Fibroblast of lung (primary cell): ENCODE measurements at regions not wholly inside any gene's neighbourhood (a gene's known extent, or its start where the extent isn't known, plus 50 kb on each side); places are given as distances from the start of the nearest gene placed in this dataset.

Experiments used
- DNase-seq, 2 donors: peaks; one replicate each; pipeline versions ENCODE4 v3.0.0 to v3.0.0-alpha.2; 2010; ENCODE audit warnings: low read depth in 2 of 2
- H2AFZ ChIP-seq: 2 replicates; pipeline ENCODE4 v1.5.1; 2012; ENCODE audit warnings: low read length, control low read depth, inconsistent platforms
- H3K27ac ChIP-seq: 2 replicates; pipeline ENCODE4 v1.5.1; 2011; ENCODE audit warnings: low read length, control low read depth; ENCODE audit not compliant: insufficient read depth
- H3K27me3 ChIP-seq: 2 replicates; pipeline ENCODE4 v1.5.1; 2011; ENCODE audit warnings: mild to moderate bottlenecking, low read length; ENCODE audit not compliant: control insufficient read depth, insufficient read depth
- H3K36me3 ChIP-seq: 2 replicates; pipeline ENCODE4 v1.5.1; 2011; ENCODE audit warnings: low read length; ENCODE audit not compliant: control insufficient read depth, insufficient read depth
- H3K4me1 ChIP-seq: 2 replicates; pipeline ENCODE4 v1.5.1; 2011; ENCODE audit warnings: low read length; ENCODE audit not compliant: control insufficient read depth, insufficient read depth; ENCODE audit errors: extremely low read depth
- H3K4me2 ChIP-seq: 2 replicates; pipeline ENCODE4 v1.5.1; 2011; ENCODE audit warnings: low read length, control low read depth; ENCODE audit not compliant: insufficient read depth; ENCODE audit errors: extremely low read depth
- H3K4me3 ChIP-seq, 4 experiments: fragments of 200-600 bp in 1 of 4; sonication (generic) in 1 of 4; replicated peaks in 1 of 4; 2 replicates each; pipeline ENCODE4 v1.5.1; 2011 to 2016; ENCODE audit warnings: low read length in 4 of 4, low read depth in 3 of 4, mild to moderate bottlenecking in 3 of 4, control low read depth in 2 of 4, inconsistent platforms in 1 of 4, mixed read lengths in 1 of 4; ENCODE audit not compliant: insufficient read depth in 1 of 4; ENCODE audit errors: control extremely low read depth in 1 of 4
- H3K79me2 ChIP-seq: 2 replicates; pipeline ENCODE4 v1.5.1; 2012; ENCODE audit warnings: mild to moderate bottlenecking, low read length, inconsistent platforms; ENCODE audit not compliant: control insufficient read depth, insufficient read depth
- H3K9ac ChIP-seq: 2 replicates; pipeline ENCODE4 v1.5.1; 2011; ENCODE audit warnings: mild to moderate bottlenecking, low read length, control low read depth; ENCODE audit not compliant: insufficient read depth
- H3K9me3 ChIP-seq: 2 replicates; pipeline ENCODE4 v1.5.1; 2012; ENCODE audit warnings: low read depth, low read length; ENCODE audit not compliant: control insufficient read depth, insufficient read depth
- H4K20me1 ChIP-seq: 2 replicates; pipeline ENCODE4 v1.5.1; 2011; ENCODE audit warnings: low read length; ENCODE audit not compliant: control insufficient read depth, insufficient read depth; ENCODE audit errors: extremely low read depth
- EZH2 ChIP-seq: IDR thresholded peaks from 2 replicates; pipeline ENCODE4 v1.5.1; 2012; ENCODE audit warnings: low read length, control low read depth, mild to moderate bottlenecking; ENCODE audit errors: missing control alignments
- TF ChIP-seq, protein P1 (sequence below), 2 donors: IDR thresholded peaks in 1 of 2; conservative IDR thresholded peaks in 1 of 2; 1 replicate in 1 of 2; 2 replicates in 1 of 2; pipeline ENCODE4 v1.5.1; 2011 to 2012; ENCODE audit warnings: low read length in 2 of 2, control low read depth in 1 of 2, inconsistent platforms in 1 of 2, low read depth in 1 of 2, mild to moderate bottlenecking in 1 of 2

DNA sequence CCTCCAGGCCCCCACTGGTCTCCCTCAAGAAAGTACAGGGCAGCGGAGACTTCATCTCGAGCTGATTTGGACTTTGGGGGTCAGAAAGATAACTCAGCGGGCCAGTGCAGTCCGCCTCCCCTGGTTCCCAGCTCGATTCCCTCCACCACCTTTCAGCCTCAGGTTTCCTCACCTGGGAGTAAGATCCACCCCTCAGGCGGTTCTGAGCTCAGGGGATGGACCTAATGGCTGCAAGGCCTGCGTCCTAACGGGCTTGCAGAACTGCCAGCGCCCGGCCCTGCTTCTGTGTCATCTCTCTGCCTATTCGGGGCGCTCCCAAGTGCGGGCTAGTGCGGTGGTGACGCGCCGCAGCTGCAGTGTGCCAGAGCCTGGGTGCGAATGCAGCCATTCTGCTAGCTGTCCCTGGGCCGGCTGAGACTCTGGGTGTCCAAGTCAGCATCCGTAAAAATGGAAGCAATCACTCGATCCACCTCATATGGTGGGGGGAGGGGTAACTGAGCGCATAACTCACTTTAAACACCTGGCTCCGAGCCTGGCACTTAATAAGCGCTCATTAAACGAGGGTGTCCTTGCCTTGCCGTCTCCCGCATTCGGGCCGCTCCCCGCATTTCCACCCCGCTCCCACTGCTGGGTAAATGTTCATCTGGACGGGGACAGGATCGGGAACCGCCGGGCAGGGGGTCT is 129.6 kb upstream of the LHX1 start:
- no peak overlapping the region for H2AFZ ChIP-seq

DNA sequence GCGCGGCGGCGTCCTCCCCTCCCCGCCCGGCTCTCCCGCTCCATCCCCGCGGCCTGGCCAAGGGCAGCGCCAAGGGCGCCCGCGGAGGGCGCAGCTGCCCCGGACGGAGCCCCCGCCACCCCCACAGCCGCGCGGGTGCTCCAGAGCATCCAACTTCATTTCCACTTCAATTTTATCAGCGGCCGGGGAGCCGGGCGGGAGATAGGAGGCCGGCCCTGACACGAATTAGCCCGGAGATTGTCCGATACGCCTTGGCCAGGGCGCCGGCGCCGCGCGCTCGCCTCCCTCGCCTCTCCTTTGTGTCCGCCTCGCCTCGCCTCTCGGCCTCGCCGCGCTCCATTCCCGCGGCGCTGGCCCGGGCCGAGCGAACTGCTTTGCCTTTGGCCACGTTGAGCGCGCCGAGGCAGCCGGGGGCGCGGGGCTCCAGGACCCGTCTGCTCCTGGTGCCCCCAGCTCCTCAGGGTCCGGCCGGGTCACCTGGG is 129.1 kb upstream of the LHX1 start:
- Histone ChIP-seq H3K9ac (no peak overlapping the region), H3K27ac (no peak overlapping the region), H3K4me2 (no peak overlapping the region), H3K9me3 (no peaks in the 10 kb centered on the region), H3K4me3 (no peak overlapping the region), H3K4me1 (no peaks in the 10 kb centered on the region), H3K79me2 (no peaks in the 10 kb centered on the region), H4K20me1 (no peaks in the 10 kb centered on the region), H2AFZ (no peak overlapping the region), H3K36me3 (no peaks in the 10 kb centered on the region), H3K27me3 (peaks cover 20% of the 10 kb centered on the region)
- DNase-seq = peak in 1 of 2 donors; percentile 39
- TF ChIP-seq, protein P1, sequence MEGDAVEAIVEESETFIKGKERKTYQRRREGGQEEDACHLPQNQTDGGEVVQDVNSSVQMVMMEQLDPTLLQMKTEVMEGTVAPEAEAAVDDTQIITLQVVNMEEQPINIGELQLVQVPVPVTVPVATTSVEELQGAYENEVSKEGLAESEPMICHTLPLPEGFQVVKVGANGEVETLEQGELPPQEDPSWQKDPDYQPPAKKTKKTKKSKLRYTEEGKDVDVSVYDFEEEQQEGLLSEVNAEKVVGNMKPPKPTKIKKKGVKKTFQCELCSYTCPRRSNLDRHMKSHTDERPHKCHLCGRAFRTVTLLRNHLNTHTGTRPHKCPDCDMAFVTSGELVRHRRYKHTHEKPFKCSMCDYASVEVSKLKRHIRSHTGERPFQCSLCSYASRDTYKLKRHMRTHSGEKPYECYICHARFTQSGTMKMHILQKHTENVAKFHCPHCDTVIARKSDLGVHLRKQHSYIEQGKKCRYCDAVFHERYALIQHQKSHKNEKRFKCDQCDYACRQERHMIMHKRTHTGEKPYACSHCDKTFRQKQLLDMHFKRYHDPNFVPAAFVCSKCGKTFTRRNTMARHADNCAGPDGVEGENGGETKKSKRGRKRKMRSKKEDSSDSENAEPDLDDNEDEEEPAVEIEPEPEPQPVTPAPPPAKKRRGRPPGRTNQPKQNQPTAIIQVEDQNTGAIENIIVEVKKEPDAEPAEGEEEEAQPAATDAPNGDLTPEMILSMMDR (conservative IDR thresholded peaks at IDR 0.05 in 1 of 2, IDR thresholded peaks at IDR 0.05 in 1 of 2; ENCODE audit: low read depth in 1 of 2, low read length in 2 of 2) = no peak
- no peak for TF ChIP-seq EZH2

More for the DNA sequence above, 129.6 kb upstream of the LHX1 start:
- DNase-seq = no peak
- Histone ChIP-seq H3K79me2 (no peaks in the 10 kb centered on the region), H3K36me3 (no peaks in the 10 kb centered on the region), H3K27ac (no peak overlapping the region), H4K20me1 (no peaks in the 10 kb centered on the region), H3K4me1 (no peaks in the 10 kb centered on the region), H3K9ac (no peak overlapping the region), H3K9me3 (no peaks in the 10 kb centered on the region), H3K4me3 (no peak overlapping the region), H3K4me2 (no peak overlapping the region), H3K27me3 (peaks cover 14% of the 10 kb centered on the region)
- peak; percentile 49 for TF ChIP-seq EZH2
- TF ChIP-seq, protein P1 (conservative IDR thresholded peaks at IDR 0.05 in 1 of 2, IDR thresholded peaks at IDR 0.05 in 1 of 2; ENCODE audit: low read depth in 1 of 2, low read length in 2 of 2) = no peak

DNA sequence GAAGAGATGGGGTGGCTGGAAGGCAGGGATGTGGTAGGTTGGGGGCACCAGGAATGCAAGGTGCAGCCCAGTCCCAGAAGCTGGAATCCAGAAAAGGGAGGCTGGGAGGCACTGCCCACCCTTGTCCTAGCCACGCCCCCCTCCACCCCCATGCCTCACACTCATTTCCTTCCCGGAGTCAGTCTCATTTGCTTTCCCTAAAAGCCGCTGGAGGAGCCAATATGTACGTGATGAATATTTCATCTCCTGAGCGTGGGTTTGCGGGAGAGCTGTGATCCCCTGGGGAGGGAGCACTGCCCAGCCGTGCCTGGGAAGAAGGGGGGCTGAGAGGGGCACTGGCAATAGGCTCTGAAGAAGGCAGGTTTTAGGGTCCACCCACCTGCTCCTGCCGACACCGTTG is 124.5 kb upstream of the LHX1 start:
- Histone ChIP-seq H2AFZ (no peak overlapping the region), H3K79me2 (no peaks in the 10 kb centered on the region), H3K4me2 (no peak overlapping the region), H3K9me3 (no peaks in the 10 kb centered on the region), H3K36me3 (no peaks in the 10 kb centered on the region), H4K20me1 (no peaks in the 10 kb centered on the region), H3K27me3 (peaks cover 20% of the 10 kb centered on the region), H3K4me1 (no peaks in the 10 kb centered on the region), H3K27ac (no peak overlapping the region), H3K9ac (no peak overlapping the region), H3K4me3 (no peak overlapping the region)
- no peak for TF ChIP-seq EZH2
- TF ChIP-seq, protein P1 (conservative IDR thresholded peaks at IDR 0.05 in 1 of 2, IDR thresholded peaks at IDR 0.05 in 1 of 2; ENCODE audit: low read depth in 1 of 2, low read length in 2 of 2) = no peak
- peak in 1 of 2 donors; percentile 8 for DNase-seq
